Panc1 (cell line): ENCODE measurements at regions not wholly inside any gene's neighbourhood (a gene's known extent, or its start where the extent isn't known, plus 50 kb on each side); places are given as distances from the start of the nearest gene placed in this dataset.
"Not testable (repeated sequence)": the region's sequence is repeated elsewhere in the genome, so short reads cannot be mapped to it uniquely, and the experiment has no call there.

Source experiments
- ATAC-seq: fragments of 200-7000 bp; cut with Tn5 transposase; 2 replicates; pipeline ENCODE4 v1.9.1; 2020; ENCODE audit warnings: mild to moderate bottlenecking, moderate library complexity
- BruUV-seq: library from RNA; stranded (reverse); fragments of 400-500 nt; replicated peaks from 2 replicates; lab custom pipeline; 2021; lab: Mats Ljungman, UMichigan
- CTCF ChIA-PET: fragments of 300-600 bp; sonication (Branson Sonifier 250); formaldehyde crosslinking; loops from one replicate; lab custom pipeline; 2022; ENCODE audit warnings: antibody characterized with exemption; lab: Charles Lee
- POLR2A ChIA-PET: fragments of 300-600 bp; sonication (Branson Sonifier 250); formaldehyde crosslinking; loops from one replicate; lab custom pipeline; 2022; ENCODE audit warnings: antibody characterized with exemption; lab: Charles Lee
- DNase-seq: peaks from one replicate; pipeline ENCODE4 v3.0.0-alpha.2; 2010; ENCODE audit warnings: low read depth, low spot score
- H3K27ac ChIP-seq: 2 replicates; pipeline ENCODE4 v1.5.1; 2011; ENCODE audit warnings: mild to moderate bottlenecking, low read length, inconsistent platforms
- H3K27me3 ChIP-seq: fragments of 200-500 bp; sonication (Bioruptor generic); 2 replicates; pipeline ENCODE4 v1.6.0; 2014; ENCODE audit warnings: low read length, inconsistent platforms; ENCODE audit not compliant: control insufficient read depth, insufficient read depth
- H3K36me3 ChIP-seq: fragments of 200-500 bp; sonication (Bioruptor generic); 2 replicates; pipeline ENCODE4 v1.5.1; 2014; ENCODE audit warnings: inconsistent platforms, mild to moderate bottlenecking, low read length, moderate library complexity; ENCODE audit not compliant: control insufficient read depth, insufficient read depth
- H3K4me1 ChIP-seq: 2 replicates; pipeline ENCODE4 v1.5.1; 2011; ENCODE audit warnings: inconsistent platforms, mild to moderate bottlenecking, low read length, moderate library complexity; ENCODE audit not compliant: control insufficient read depth, insufficient read depth
- H3K4me3 ChIP-seq, 2 experiments: 2 replicates each; pipeline ENCODE4 v1.5.1; 2011 to 2012; ENCODE audit warnings: low read depth in 2 of 2, low read length in 2 of 2, mild to moderate bottlenecking in 2 of 2, inconsistent platforms in 1 of 2, moderate library complexity in 1 of 2
- H3K9me3 ChIP-seq: fragments of 200-500 bp; sonication (Bioruptor generic); 2 replicates; pipeline ENCODE4 v1.5.1; 2014; ENCODE audit warnings: low read depth, mild to moderate bottlenecking, inconsistent platforms, low read length, moderate library complexity; ENCODE audit not compliant: control insufficient read depth, insufficient read depth
- POLR2AphosphoS5 ChIP-seq: IDR thresholded peaks from 2 replicates; pipeline ENCODE4 v1.6.1; 2012; ENCODE audit warnings: mild to moderate bottlenecking, low read depth, low read length, moderate library complexity
- SIN3A ChIP-seq: IDR thresholded peaks from 2 replicates; pipeline ENCODE4 v1.6.1; 2012; ENCODE audit warnings: low read depth, mild to moderate bottlenecking, low read length, moderate library complexity, borderline replicate concordance; ENCODE audit not compliant: insufficient read depth
- TCF7L2 ChIP-seq: IDR thresholded peaks from 2 replicates; pipeline ENCODE4 v1.6.1; 2011; ENCODE audit warnings: mild to moderate bottlenecking, low read depth, low read length, inconsistent platforms
- in situ Hi-C: cut with HindIII; loops from 2 replicates; pipeline ENCODE4 v1.10.0; 2016; ENCODE audit warnings: low sequenced_read_pairs, low pct_unique_long_range_greater_than_20kb
- intact Hi-C: fragments of 100-400 bp; cut with micrococcal nuclease; formaldehyde crosslinking; loops from one replicate; pipeline ENCODE4 v1.10.0; 2022; ENCODE audit not compliant: unreplicated experiment
- TF ChIP-seq, protein P1 (sequence below): fragments of 450-650 bp; IDR thresholded peaks from 2 replicates; pipeline ENCODE4 v1.5.1; 2017; ENCODE audit warnings: mild to moderate bottlenecking
- TF ChIP-seq, protein P2 (sequence below), 2 experiments: IDR thresholded peaks; 2 replicates each; pipeline ENCODE4 v1.6.1; 2011 to 2012; ENCODE audit warnings: low read depth in 2 of 2, control low read depth in 1 of 2, low read length in 1 of 2, mild to moderate bottlenecking in 1 of 2, moderate library complexity in 1 of 2; ENCODE audit not compliant: insufficient read depth in 1 of 2

DNA sequence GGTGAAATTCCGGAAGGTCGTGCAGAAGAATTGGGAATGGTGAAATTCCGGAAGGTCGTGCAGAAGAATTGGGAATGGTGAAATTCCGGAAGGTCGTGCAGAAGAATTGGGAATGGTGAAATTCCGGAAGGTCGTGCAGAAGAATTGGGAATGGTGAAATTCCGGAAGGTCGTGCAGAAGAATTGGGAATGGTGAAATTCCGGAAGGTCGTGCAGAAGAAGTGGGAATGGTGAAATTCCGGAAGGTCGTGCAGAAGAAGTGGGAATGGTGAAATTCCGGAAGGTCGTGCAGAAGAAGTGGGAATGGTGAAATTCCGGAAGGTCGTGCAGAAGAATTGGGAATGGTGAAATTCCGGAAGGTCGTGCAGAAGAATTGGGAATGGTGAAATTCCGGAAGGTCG lies 154.4 kb downstream of the C16orf95 start:
- H3K9me3 ChIP-seq, H3K27ac ChIP-seq, POLR2A ChIA-PET, CTCF ChIA-PET, H3K4me1 ChIP-seq, H3K27me3 ChIP-seq, ATAC-seq, H3K4me3 ChIP-seq, intact Hi-C loops, H3K36me3 ChIP-seq, DNase-seq, in situ Hi-C loops, BruUV-seq: not testable (repeated sequence)

DNA sequence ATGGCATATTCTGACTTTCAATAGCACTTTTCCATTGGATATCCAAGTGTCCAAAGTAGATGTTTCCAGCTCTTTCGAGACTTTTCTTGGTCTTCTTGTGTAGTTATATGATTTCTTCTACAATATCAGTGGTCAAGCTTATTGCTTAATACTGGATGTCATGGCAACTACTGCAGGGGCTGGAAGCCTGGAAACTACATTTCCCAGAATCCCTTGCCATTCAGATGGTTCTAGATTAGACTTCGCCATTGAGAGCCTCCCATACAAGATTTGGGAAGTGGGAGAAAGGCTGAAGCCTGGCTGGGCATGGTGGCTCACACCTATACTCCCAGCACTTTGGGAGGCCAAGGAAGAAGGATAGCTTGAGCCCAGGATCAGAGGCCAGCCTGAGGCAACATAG lies 153.6 kb downstream of the C16orf95 start:
- ChIA-PET CTCF (no interaction called here), POLR2A (no interaction called here)
- Histone ChIP-seq H3K27ac (no peak overlapping the region), H3K27me3 (no peaks in the 10 kb centered on the region), H3K4me3 (no peak overlapping the region), H3K4me1 (no peaks in the 10 kb centered on the region), H3K9me3 (no peaks in the 10 kb centered on the region), H3K36me3 (no peaks in the 10 kb centered on the region)
- intact Hi-C loops (no loop called here), in situ Hi-C loops (no loop called here)
- DNase-seq, result no peak
- no peak for ATAC-seq
- no TSS peak for BruUV-seq
- TF ChIP-seq, protein P1, sequence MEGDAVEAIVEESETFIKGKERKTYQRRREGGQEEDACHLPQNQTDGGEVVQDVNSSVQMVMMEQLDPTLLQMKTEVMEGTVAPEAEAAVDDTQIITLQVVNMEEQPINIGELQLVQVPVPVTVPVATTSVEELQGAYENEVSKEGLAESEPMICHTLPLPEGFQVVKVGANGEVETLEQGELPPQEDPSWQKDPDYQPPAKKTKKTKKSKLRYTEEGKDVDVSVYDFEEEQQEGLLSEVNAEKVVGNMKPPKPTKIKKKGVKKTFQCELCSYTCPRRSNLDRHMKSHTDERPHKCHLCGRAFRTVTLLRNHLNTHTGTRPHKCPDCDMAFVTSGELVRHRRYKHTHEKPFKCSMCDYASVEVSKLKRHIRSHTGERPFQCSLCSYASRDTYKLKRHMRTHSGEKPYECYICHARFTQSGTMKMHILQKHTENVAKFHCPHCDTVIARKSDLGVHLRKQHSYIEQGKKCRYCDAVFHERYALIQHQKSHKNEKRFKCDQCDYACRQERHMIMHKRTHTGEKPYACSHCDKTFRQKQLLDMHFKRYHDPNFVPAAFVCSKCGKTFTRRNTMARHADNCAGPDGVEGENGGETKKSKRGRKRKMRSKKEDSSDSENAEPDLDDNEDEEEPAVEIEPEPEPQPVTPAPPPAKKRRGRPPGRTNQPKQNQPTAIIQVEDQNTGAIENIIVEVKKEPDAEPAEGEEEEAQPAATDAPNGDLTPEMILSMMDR, result no peak
- TF ChIP-seq TCF7L2 (no peak), SIN3A (no peak), POLR2AphosphoS5 (no peak)
- TF ChIP-seq, protein P2, sequence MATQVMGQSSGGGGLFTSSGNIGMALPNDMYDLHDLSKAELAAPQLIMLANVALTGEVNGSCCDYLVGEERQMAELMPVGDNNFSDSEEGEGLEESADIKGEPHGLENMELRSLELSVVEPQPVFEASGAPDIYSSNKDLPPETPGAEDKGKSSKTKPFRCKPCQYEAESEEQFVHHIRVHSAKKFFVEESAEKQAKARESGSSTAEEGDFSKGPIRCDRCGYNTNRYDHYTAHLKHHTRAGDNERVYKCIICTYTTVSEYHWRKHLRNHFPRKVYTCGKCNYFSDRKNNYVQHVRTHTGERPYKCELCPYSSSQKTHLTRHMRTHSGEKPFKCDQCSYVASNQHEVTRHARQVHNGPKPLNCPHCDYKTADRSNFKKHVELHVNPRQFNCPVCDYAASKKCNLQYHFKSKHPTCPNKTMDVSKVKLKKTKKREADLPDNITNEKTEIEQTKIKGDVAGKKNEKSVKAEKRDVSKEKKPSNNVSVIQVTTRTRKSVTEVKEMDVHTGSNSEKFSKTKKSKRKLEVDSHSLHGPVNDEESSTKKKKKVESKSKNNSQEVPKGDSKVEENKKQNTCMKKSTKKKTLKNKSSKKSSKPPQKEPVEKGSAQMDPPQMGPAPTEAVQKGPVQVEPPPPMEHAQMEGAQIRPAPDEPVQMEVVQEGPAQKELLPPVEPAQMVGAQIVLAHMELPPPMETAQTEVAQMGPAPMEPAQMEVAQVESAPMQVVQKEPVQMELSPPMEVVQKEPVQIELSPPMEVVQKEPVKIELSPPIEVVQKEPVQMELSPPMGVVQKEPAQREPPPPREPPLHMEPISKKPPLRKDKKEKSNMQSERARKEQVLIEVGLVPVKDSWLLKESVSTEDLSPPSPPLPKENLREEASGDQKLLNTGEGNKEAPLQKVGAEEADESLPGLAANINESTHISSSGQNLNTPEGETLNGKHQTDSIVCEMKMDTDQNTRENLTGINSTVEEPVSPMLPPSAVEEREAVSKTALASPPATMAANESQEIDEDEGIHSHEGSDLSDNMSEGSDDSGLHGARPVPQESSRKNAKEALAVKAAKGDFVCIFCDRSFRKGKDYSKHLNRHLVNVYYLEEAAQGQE (IDR thresholded peaks at IDR 0.05; ENCODE audit: insufficient read depth in 1 of 2, low read depth in 2 of 2, low read length in 1 of 2), result no peak

DNA sequence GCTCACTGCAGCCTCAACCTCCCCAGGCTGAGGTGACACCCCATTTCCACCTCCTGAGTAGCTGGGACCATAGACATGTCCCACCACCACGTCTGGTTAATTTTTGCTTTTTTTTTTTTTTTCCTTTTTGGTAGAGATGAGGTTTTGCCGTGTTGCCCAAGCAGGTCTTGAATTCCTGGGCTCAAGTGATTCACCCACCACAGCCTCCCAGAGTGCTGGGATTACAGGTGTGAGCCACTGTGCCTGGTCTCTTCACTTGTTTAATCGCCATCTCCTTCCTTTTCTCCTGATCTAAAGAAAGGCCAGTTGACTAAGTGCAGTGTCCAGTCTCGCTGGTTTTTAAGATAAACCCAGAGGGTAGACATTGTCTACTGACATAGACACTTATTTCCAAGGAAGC lies 152.0 kb downstream of the C16orf95 start:
- no peaks in the 10 kb centered on the region for H3K27me3 ChIP-seq
- no peaks in the 10 kb centered on the region for H3K9me3 ChIP-seq
- H3K4me3 ChIP-seq, result no peak overlapping the region
- no peak for DNase-seq
- intact Hi-C loops, result no loop called here
- no peaks in the 10 kb centered on the region for H3K36me3 ChIP-seq
- no peak for ATAC-seq
- no peak overlapping the region for H3K27ac ChIP-seq
- in situ Hi-C loops, result no loop called here
- no TSS peak for BruUV-seq
- POLR2A ChIA-PET, result no interaction called here
- H3K4me1 ChIP-seq, result no peaks in the 10 kb centered on the region
- CTCF ChIA-PET, result interaction anchor here (0.5 to 0.7 kb wide), 2 partner anchors 25 to 115 kb away, joined by 3 to 4 read pairs; no protein-coding TSS in a partner anchor
- TF ChIP-seq, protein P2 (IDR thresholded peaks at IDR 0.05; ENCODE audit: insufficient read depth in 1 of 2, low read depth in 2 of 2, low read length in 1 of 2), result no peak
- TF ChIP-seq, protein P1, result no peak
- TF ChIP-seq SIN3A (no peak), TCF7L2 (no peak), POLR2AphosphoS5 (no peak)
